K562 (cell line): ENCODE measurements at regions not wholly inside any gene's neighbourhood (a gene's known extent, or its start where the extent isn't known, plus 50 kb on each side); places are given as distances from the start of the nearest gene placed in this dataset.
"Not testable (repeated sequence)": the region's sequence is repeated elsewhere in the genome, so short reads cannot be mapped to it uniquely, and the experiment has no call there.

Experiments used
- ATAC-seq: fragments of 200-7000 bp; cut with Tn5 transposase; 3 replicates; pipeline ENCODE4 v1.9.1; 2020; ENCODE audit warnings: moderate library complexity
- BruUV-seq: library from RNA; stranded (reverse); fragments of 400-500 nt; replicated peaks from 2 replicates; lab custom pipeline; 2021; lab: Mats Ljungman, UMichigan
- CTCF ChIA-PET: fragments of 300-600 bp; formaldehyde crosslinking; extraction: SDS; loops from one replicate; lab custom pipeline; 2021; ENCODE audit warnings: low intra/inter-chr PET ratio; lab: Yijun Ruan, JAX
- POLR2A ChIA-PET: fragments of 300-600, 350-650 bp; sonication (Branson Sonifier 250); formaldehyde crosslinking; extraction: SDS; loops from one replicate; lab custom pipeline; 2021; ENCODE audit warnings: antibody characterized with exemption, inconsistent platforms; lab: Yijun Ruan, JAX
- DNase-seq, 4 experiments: peaks; one replicate each; pipeline versions ENCODE4 v3.0.0 to v3.0.0-alpha.2; 2011 to 2018; ENCODE audit warnings: low spot score in 3 of 4, mixed read lengths in 3 of 4; ENCODE audit errors: extremely low read depth in 1 of 4
- FAIRE-seq: peaks from 2 replicates; lab custom pipeline; 2011; peaks lifted over from hg19 to GRCh38; lab: Jason Lieb, UNC
- H2AFZ ChIP-seq: 2 replicates; pipeline ENCODE4 v1.6.0; 2011; ENCODE audit warnings: low read depth, low read length, control low read depth, inconsistent platforms
- H3K27ac ChIP-seq: fragments of 200-600 bp; 3 replicates; pipeline ENCODE4 v1.8.0; 2011; ENCODE audit warnings: low read depth, mild to moderate bottlenecking, control low read depth, inconsistent platforms, low read length, moderate library complexity, mixed read lengths; ENCODE audit errors: extremely low read depth
- H3K27me3 ChIP-seq, 2 experiments: fragments of 300-600 bp in 1 of 2; 2 replicates in 1 of 2; 3 replicates in 1 of 2; pipeline versions ENCODE4 v1.6.0 to v1.8.0; 2011; ENCODE audit warnings: inconsistent platforms in 2 of 2, low read length in 2 of 2, mild to moderate bottlenecking in 1 of 2, mixed read lengths in 1 of 2, moderate library complexity in 1 of 2; ENCODE audit not compliant: control insufficient read depth in 2 of 2, insufficient read depth in 2 of 2
- H3K36me3 ChIP-seq: fragments of 300-600 bp; 3 replicates; pipeline ENCODE4 v1.8.0; 2011; ENCODE audit warnings: mild to moderate bottlenecking, low read length, inconsistent platforms; ENCODE audit not compliant: control insufficient read depth, insufficient read depth
- H3K4me1 ChIP-seq, 2 experiments: fragments of 200-600 bp in 1 of 2; replicated peaks in 1 of 2; 2 replicates in 1 of 2; 3 replicates in 1 of 2; pipeline versions ENCODE4 v1.5.1 to v1.8.0; 2011; ENCODE audit warnings: inconsistent platforms in 2 of 2, low read length in 2 of 2, mild to moderate bottlenecking in 1 of 2, mixed read lengths in 1 of 2, moderate library complexity in 1 of 2; ENCODE audit not compliant: control insufficient read depth in 2 of 2, insufficient read depth in 2 of 2
- H3K4me2 ChIP-seq: 2 replicates; pipeline ENCODE4 v1.6.1; 2011; ENCODE audit warnings: low read length, control low read depth, inconsistent platforms, mixed read lengths; ENCODE audit not compliant: insufficient read depth
- H3K4me3 ChIP-seq: fragments of 200-600 bp; sonication (generic), shearing (Covaris generic); 2 replicates; pipeline ENCODE4 v1.5.1; 2016; ENCODE audit warnings: control low read depth, inconsistent platforms
- H3K79me2 ChIP-seq: fragments of 200-600 bp; 3 replicates; pipeline ENCODE4 v1.8.0; 2011; ENCODE audit warnings: low read length, inconsistent platforms; ENCODE audit not compliant: control insufficient read depth, insufficient read depth
- H3K9ac ChIP-seq, 2 experiments: 2 replicates each; pipeline versions ENCODE4 v1.6.0 to v1.6.1; 2011; ENCODE audit warnings: low read depth in 2 of 2, low read length in 2 of 2, control low read depth in 1 of 2, inconsistent platforms in 1 of 2, mild to moderate bottlenecking in 1 of 2, mixed read lengths in 1 of 2; ENCODE audit not compliant: insufficient read depth in 1 of 2
- H3K9me1 ChIP-seq: one replicate; pipeline ENCODE4 v1.6.0; 2011; ENCODE audit warnings: inconsistent platforms, mild to moderate bottlenecking, low read length, moderate library complexity; ENCODE audit not compliant: control insufficient read depth, insufficient read depth
- H3K9me3 ChIP-seq: replicated peaks from 2 replicates; pipeline ENCODE4 v1.5.1; 2011; ENCODE audit warnings: low read depth, low read length, inconsistent platforms; ENCODE audit not compliant: control insufficient read depth, insufficient read depth
- H4K20me1 ChIP-seq: replicated peaks from 2 replicates; pipeline ENCODE4 v1.6.1; 2011; ENCODE audit warnings: low read length, inconsistent platforms, mixed read lengths; ENCODE audit not compliant: control insufficient read depth, insufficient read depth
- MTA2 ChIP-seq: fragments of 450-650 bp; IDR thresholded peaks from 2 replicates; pipeline ENCODE4 v1.6.1; 2016; ENCODE audit warnings: low read depth
- ZNF239 ChIP-seq: fragments of 250-450 bp; sonication (Bioruptor Pico); IDR thresholded peaks from 2 replicates; pipeline ENCODE4 v1.4.0; 2020; ENCODE audit warnings: mild to moderate bottlenecking
- ZNF717 ChIP-seq: fragments of 250-450 bp; sonication (Bioruptor Pico); IDR thresholded peaks from 2 replicates; pipeline ENCODE4 v1.5.0; 2021
- WGBS: fragments of 100-300 bp; shearing (Covaris generic); methylation state at CpG from one replicate; pipeline ENCODE4 v1.1.6; 2016; ENCODE audit warnings: low coverage, mixed read lengths; ENCODE audit not compliant: insufficient coverage; ENCODE audit errors: missing lambda C conversion rate; 5-methylcytosine and 5-hydroxymethylcytosine counted together
- in situ Hi-C: fragments of 300-500 bp; cut with MboI; formaldehyde crosslinking; loops from 4 replicates; pipeline ENCODE4 v1.15.0; 2018; ENCODE audit warnings: inconsistent platforms, mixed read lengths
- intact Hi-C: fragments of 100-400 bp; cut with micrococcal nuclease; formaldehyde crosslinking; loops from 2 replicates; pipeline ENCODE4 v1.14.2; 2022
- TF ChIP-seq, protein P1 (sequence below), 3 experiments: fragments of 200-800 bp in 1 of 3; fragments of 250-450 bp in 1 of 3; fragments of 450-650 bp in 1 of 3; sonication (Bioruptor Pico) in 1 of 3; sonication (Bioruptor generic) in 1 of 3; formaldehyde crosslinking in 1 of 3; IDR thresholded peaks; 2 replicates each; pipeline versions ENCODE4 v1.6.1 to v1.8.0; 2016 to 2022; ENCODE audit warnings: mild to moderate bottlenecking in 2 of 3, missing genetic modification characterization in 2 of 3, missing compliant biosample characterization in 1 of 3, moderate library complexity in 1 of 3
- TF ChIP-seq, protein P2 (sequence below): fragments of 450-650 bp; formaldehyde crosslinking; IDR thresholded peaks from 2 replicates; pipeline ENCODE4 v1.4.0; 2022; ENCODE audit warnings: missing genetic modification characterization

DNA sequence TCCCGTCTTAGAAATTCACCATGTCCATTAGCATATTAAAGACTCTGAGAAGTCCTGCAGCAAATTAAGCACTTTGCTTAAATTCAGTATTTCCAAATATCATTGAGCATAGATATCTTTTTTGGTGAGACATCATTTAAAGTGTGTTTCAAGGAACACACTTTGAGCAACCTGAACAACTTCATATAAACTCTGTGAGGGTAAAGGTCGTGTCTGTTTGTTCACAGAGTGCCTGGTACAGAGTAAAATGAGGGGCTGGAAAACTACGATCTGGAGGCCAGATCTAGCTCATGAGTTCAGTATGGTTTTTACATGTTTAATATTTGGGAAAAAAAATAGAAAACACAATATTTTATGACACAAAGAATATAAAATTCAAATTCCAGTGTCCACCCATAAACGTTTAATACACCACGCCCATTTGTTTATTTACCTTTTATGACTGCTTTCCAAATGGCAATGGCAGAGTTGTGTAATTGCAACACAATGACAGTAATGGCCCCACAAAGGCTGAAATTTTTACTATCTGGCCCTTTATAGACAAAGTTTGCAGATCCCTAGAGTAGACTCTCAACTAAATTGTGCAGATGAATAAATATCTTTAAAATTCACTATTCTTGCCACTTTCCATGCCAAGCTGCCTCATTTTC is 67.4 kb downstream of the SNTN start:
- Histone ChIP-seq H3K36me3 (no peaks in the 10 kb centered on the region), H4K20me1 (no peaks in the 10 kb centered on the region), H3K79me2 (no peaks in the 10 kb centered on the region), H3K27ac (no peak overlapping the region), H3K4me3 (no peak overlapping the region), H3K9me1 (no peaks in the 10 kb centered on the region), H3K4me1 (no peaks in the 10 kb centered on the region), H3K9ac (no peak overlapping the region), H3K27me3 (no peaks in the 10 kb centered on the region), H3K9me3 (no peaks in the 10 kb centered on the region), H2AFZ (no peak overlapping the region), H3K4me2 (no peak overlapping the region)
- BruUV-seq = no TSS peak
- in situ Hi-C loops = no loop called here
- intact Hi-C loops = no loop called here
- ChIA-PET POLR2A (no interaction called here), CTCF (no interaction called here)
- TF ChIP-seq ZNF239 (0 out of 2 replicates have a peak, but pooled peaks have one; percentile 14), MTA2 (no peak), ZNF717 (no peak)
- TF ChIP-seq, protein P1, sequence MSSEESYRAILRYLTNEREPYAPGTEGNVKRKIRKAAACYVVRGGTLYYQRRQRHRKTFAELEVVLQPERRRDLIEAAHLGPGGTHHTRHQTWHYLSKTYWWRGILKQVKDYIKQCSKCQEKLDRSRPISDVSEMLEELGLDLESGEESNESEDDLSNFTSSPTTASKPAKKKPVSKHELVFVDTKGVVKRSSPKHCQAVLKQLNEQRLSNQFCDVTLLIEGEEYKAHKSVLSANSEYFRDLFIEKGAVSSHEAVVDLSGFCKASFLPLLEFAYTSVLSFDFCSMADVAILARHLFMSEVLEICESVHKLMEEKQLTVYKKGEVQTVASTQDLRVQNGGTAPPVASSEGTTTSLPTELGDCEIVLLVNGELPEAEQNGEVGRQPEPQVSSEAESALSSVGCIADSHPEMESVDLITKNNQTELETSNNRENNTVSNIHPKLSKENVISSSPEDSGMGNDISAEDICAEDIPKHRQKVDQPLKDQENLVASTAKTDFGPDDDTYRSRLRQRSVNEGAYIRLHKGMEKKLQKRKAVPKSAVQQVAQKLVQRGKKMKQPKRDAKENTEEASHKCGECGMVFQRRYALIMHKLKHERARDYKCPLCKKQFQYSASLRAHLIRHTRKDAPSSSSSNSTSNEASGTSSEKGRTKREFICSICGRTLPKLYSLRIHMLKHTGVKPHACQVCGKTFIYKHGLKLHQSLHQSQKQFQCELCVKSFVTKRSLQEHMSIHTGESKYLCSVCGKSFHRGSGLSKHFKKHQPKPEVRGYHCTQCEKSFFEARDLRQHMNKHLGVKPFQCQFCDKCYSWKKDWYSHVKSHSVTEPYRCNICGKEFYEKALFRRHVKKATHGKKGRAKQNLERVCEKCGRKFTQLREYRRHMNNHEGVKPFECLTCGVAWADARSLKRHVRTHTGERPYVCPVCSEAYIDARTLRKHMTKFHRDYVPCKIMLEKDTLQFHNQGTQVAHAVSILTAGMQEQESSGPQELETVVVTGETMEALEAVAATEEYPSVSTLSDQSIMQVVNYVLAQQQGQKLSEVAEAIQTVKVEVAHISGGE (CRISPR knock-in tag; IDR thresholded peaks at IDR 0.05) = peak in 1 of 3 experiments; percentile 63; a peak in 2 of 6 replicates
- TF ChIP-seq, protein P2, sequence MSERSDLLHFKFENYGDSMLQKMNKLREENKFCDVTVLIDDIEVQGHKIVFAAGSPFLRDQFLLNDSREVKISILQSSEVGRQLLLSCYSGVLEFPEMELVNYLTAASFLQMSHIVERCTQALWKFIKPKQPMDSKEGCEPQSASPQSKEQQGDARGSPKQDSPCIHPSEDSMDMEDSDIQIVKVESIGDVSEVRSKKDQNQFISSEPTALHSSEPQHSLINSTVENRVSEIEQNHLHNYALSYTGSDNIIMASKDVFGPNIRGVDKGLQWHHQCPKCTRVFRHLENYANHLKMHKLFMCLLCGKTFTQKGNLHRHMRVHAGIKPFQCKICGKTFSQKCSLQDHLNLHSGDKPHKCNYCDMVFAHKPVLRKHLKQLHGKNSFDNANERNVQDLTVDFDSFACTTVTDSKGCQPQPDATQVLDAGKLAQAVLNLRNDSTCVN (CRISPR knock-in tag) = no peak
- 0% methylated on average over 5 of the region's 5 CpGs for WGBS
- DNase-seq = no peak
- no peak for ATAC-seq
- FAIRE-seq = no peak

DNA sequence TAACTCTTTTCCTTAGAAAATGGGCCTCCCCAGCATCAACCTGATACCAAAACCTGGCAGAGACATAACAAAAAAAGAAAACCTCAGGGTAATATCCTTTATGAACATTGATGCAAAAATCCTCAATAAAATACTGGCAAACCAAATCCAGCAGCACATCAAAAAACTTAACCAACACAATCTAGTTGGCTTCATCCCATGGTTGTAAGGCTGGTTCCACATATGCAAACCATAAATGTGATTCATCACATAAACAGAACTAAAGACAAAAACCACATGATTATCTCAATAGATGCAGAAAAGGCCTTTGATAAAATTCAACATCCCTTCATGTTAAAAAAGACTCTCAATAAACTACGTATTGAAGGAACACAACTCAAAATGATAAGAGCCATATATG is 68.5 kb downstream of the SNTN start:
- H3K79me2 ChIP-seq, H3K27ac ChIP-seq, in situ Hi-C loops, CTCF ChIA-PET, H3K9me3 ChIP-seq, H3K4me1 ChIP-seq, H3K9ac ChIP-seq, H3K27me3 ChIP-seq, H3K9me1 ChIP-seq, POLR2A ChIA-PET, H3K4me3 ChIP-seq, H3K36me3 ChIP-seq, FAIRE-seq, H3K4me2 ChIP-seq, ATAC-seq, BruUV-seq, H2AFZ ChIP-seq, H4K20me1 ChIP-seq, DNase-seq, intact Hi-C loops: not testable (repeated sequence)
- WGBS = 0% methylated on average over 1 of the region's 1 CpG
